HUES64 (cell line): ENCODE measurements at regions not wholly inside any gene's neighbourhood (a gene's known extent, or its start where the extent isn't known, plus 50 kb on each side); places are given as distances from the start of the nearest gene placed in this dataset.

Experiments used
- H3K27ac ChIP-seq: 2 replicates; pipeline ENCODE4 v1.7.0; 2013; ENCODE audit warnings: low read depth, low read length, inconsistent platforms
- H3K27me3 ChIP-seq: 2 replicates; pipeline ENCODE4 v1.6.1; 2013; ENCODE audit warnings: mild to moderate bottlenecking, low read length; ENCODE audit not compliant: insufficient read depth
- H3K36me3 ChIP-seq: 2 replicates; pipeline ENCODE4 v1.6.1; 2013; ENCODE audit warnings: mild to moderate bottlenecking, low read length; ENCODE audit not compliant: insufficient read depth
- H3K4me1 ChIP-seq: 2 replicates; pipeline ENCODE4 v1.6.1; 2013; ENCODE audit warnings: mild to moderate bottlenecking, low read length, moderate library complexity; ENCODE audit not compliant: insufficient read depth
- H3K4me3 ChIP-seq: 2 replicates; pipeline ENCODE4 v1.5.1; 2013; ENCODE audit warnings: mild to moderate bottlenecking, low read length, moderate library complexity
- H3K9ac ChIP-seq: 2 replicates; pipeline ENCODE4 v1.6.1; 2013; ENCODE audit warnings: mild to moderate bottlenecking, low read depth, low read length
- H3K9me3 ChIP-seq: 2 replicates; pipeline ENCODE4 v1.6.1; 2013; ENCODE audit warnings: low read depth, low read length; ENCODE audit not compliant: insufficient read depth
- WGBS: fragments of 150-250, 120-280 bp; methylation state at CpG from one replicate; pipeline ENCODE4 v1.1.7; 2013; ENCODE audit warnings: missing lambda C conversion rate; 5-methylcytosine and 5-hydroxymethylcytosine counted together

- H3K9me3 ChIP-seq: no peaks in the 10 kb centered on the region
- WGBS: no CpG with 5 or more reads among the region's 1 CpG
- H3K27ac ChIP-seq: no peak overlapping the region
Measured at GRCh38 chr6:66808771-66809170, 1101.7 kb upstream of the EYS start.

GRCh38 chr6:66796987-66797386 lies 1090.0 kb upstream of the EYS start:
- H3K27ac ChIP-seq: no peak overlapping the region
- no peaks in the 10 kb centered on the region for H3K9me3 ChIP-seq
- no peaks in the 10 kb centered on the region for H3K4me1 ChIP-seq
- H3K9ac ChIP-seq: no peak overlapping the region
- WGBS: 85% methylated on average over 3 of the region's 3 CpGs
- H3K4me3 ChIP-seq: no peak overlapping the region
- H3K36me3 ChIP-seq: no peaks in the 10 kb centered on the region
- H3K27me3 ChIP-seq: no peaks in the 10 kb centered on the region

More at GRCh38 chr6:66808771-66809170, 1101.7 kb upstream of the EYS start:
- H3K9ac ChIP-seq: no peak overlapping the region
- H3K27me3 ChIP-seq: no peaks in the 10 kb centered on the region
- no peaks in the 10 kb centered on the region for H3K4me1 ChIP-seq
- no peaks in the 10 kb centered on the region for H3K36me3 ChIP-seq
- H3K4me3 ChIP-seq: no peak overlapping the region

- Histone ChIP-seq H3K27ac (no peak overlapping the region), H3K36me3 (no peaks in the 10 kb centered on the region), H3K4me1 (no peaks in the 10 kb centered on the region), H3K9me3 (no peaks in the 10 kb centered on the region), H3K9ac (no peak overlapping the region), H3K27me3 (no peaks in the 10 kb centered on the region), H3K4me3 (no peak overlapping the region)
- 93% methylated on average over 3 of the region's 3 CpGs for WGBS
Measured at GRCh38 chr6:66788579-66788978, 1081.6 kb upstream of the EYS start.

- Histone ChIP-seq H3K4me1 (no peaks in the 10 kb centered on the region), H3K36me3 (no peaks in the 10 kb centered on the region), H3K9ac (no peak overlapping the region), H3K4me3 (no peak overlapping the region), H3K27ac (no peak overlapping the region), H3K9me3 (no peaks in the 10 kb centered on the region), H3K27me3 (no peaks in the 10 kb centered on the region)
- WGBS: 87% methylated on average over 2 of the region's 2 CpGs
Measured at GRCh38 chr6:66772800-66773199, 1065.8 kb upstream of the EYS start.

GRCh38 chr6:66771626-66772025 lies 1064.6 kb upstream of the EYS start:
- Histone ChIP-seq H3K9me3 (no peaks in the 10 kb centered on the region), H3K27ac (no peak overlapping the region), H3K9ac (no peak overlapping the region), H3K36me3 (no peaks in the 10 kb centered on the region), H3K4me3 (no peak overlapping the region), H3K4me1 (no peaks in the 10 kb centered on the region), H3K27me3 (no peaks in the 10 kb centered on the region)
- WGBS: 92% methylated on average over 1 of the region's 2 CpGs

GRCh38 chr6:66751630-66752029 lies 1044.6 kb upstream of the EYS start:
- no peaks in the 10 kb centered on the region for H3K4me1 ChIP-seq
- H3K9ac ChIP-seq: no peak overlapping the region
- H3K27ac ChIP-seq: no peak overlapping the region
- no peak overlapping the region for H3K4me3 ChIP-seq
- H3K27me3 ChIP-seq: no peaks in the 10 kb centered on the region
- H3K9me3 ChIP-seq: no peaks in the 10 kb centered on the region
- no peaks in the 10 kb centered on the region for H3K36me3 ChIP-seq

- WGBS: 88% methylated on average over 1 of the region's 1 CpG
- Histone ChIP-seq H3K9ac (no peak overlapping the region), H3K4me1 (peaks cover 3% of the 10 kb centered on the region; the same call in 1 of the 2 replicates), H3K4me3 (no peak overlapping the region), H3K27me3 (no peaks in the 10 kb centered on the region), H3K9me3 (no peaks in the 10 kb centered on the region), H3K36me3 (no peaks in the 10 kb centered on the region), H3K27ac (no peak overlapping the region)
Measured at GRCh38 chr6:66740346-66740745, 1033.3 kb upstream of the EYS start.

GRCh38 chr6:66735106-66735890 lies 1028.3 kb upstream of the EYS start:
- Histone ChIP-seq H3K9me3 (no peaks in the 10 kb centered on the region), H3K4me3 (no peak overlapping the region), H3K27me3 (no peaks in the 10 kb centered on the region), H3K9ac (no peak overlapping the region), H3K27ac (no peak overlapping the region), H3K4me1 (peaks cover 9% of the 10 kb centered on the region), H3K36me3 (no peaks in the 10 kb centered on the region)
- 96% methylated on average over 3 of the region's 5 CpGs for WGBS

GRCh38 chr6:66731310-66731709 lies 1024.3 kb upstream of the EYS start:
- no peak overlapping the region for H3K4me3 ChIP-seq
- H3K36me3 ChIP-seq: no peaks in the 10 kb centered on the region
- no CpG with 5 or more reads among the region's 1 CpG for WGBS
- no peak overlapping the region for H3K27ac ChIP-seq
- peaks cover 9% of the 10 kb centered on the region for H3K4me1 ChIP-seq
- no peaks in the 10 kb centered on the region for H3K9me3 ChIP-seq
- no peaks in the 10 kb centered on the region for H3K27me3 ChIP-seq
- H3K9ac ChIP-seq: no peak overlapping the region

GRCh38 chr6:66725670-66726069 lies 1018.6 kb upstream of the EYS start:
- 90% methylated on average over 1 of the region's 3 CpGs for WGBS
- Histone ChIP-seq H3K27ac (no peak overlapping the region), H3K9ac (no peak overlapping the region), H3K9me3 (no peaks in the 10 kb centered on the region), H3K4me3 (no peak overlapping the region), H3K36me3 (no peaks in the 10 kb centered on the region), H3K4me1 (no peaks in the 10 kb centered on the region), H3K27me3 (no peaks in the 10 kb centered on the region)

GRCh38 chr6:66717801-66718200 lies 1010.8 kb upstream of the EYS start:
- H3K36me3 ChIP-seq: no peaks in the 10 kb centered on the region
- no peaks in the 10 kb centered on the region for H3K27me3 ChIP-seq
- H3K9me3 ChIP-seq: no peaks in the 10 kb centered on the region
- no peak overlapping the region for H3K27ac ChIP-seq
- H3K9ac ChIP-seq: no peak overlapping the region
- 0 out of 2 replicates have a peak, but pooled peaks cover 3% of the 10 kb centered on the region for H3K4me1 ChIP-seq
- no peak overlapping the region for H3K4me3 ChIP-seq
- WGBS: 100% methylated on average over 2 of the region's 4 CpGs

- Histone ChIP-seq H3K27ac (no peak overlapping the region), H3K4me1 (no peaks in the 10 kb centered on the region), H3K9ac (no peak overlapping the region), H3K27me3 (no peaks in the 10 kb centered on the region), H3K36me3 (no peaks in the 10 kb centered on the region), H3K4me3 (no peak overlapping the region), H3K9me3 (no peaks in the 10 kb centered on the region)
- WGBS: no CpG with 5 or more reads among the region's 1 CpG
Measured at GRCh38 chr6:66699385-66699784, 992.4 kb upstream of the EYS start.
